ENCODE measurements at regions not wholly inside any gene's neighbourhood (a gene's known extent, or its start where the extent isn't known, plus 50 kb on each side); places are given as distances from the start of the nearest gene placed in this dataset.

DNA sequence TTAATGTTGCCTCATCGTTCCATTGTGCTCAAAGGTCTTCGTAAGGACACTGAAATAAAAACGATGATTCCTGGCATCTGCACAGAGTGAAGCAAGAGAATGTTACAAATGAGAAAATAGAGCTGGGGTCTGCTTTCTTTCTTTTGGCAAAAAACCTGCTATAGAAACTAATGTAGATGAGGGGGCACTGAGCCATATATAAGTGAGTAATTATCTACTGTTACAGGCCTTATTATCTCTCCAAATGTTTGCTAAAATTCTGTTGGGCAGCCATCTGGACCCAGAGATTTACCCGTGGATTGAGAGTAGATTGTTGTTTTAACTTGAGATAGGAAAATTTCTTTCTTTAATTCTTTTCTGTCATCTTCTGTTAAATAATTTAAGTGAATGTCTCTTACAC lies 472.5 kb upstream of the PIK3C3 start:
- Histone ChIP-seq H3K4me3 (no peak overlapping the region), H3K27ac (no peak overlapping the region), H3K4me1 (no peaks in the 10 kb centered on the region), H3K9me3 (no peaks in the 10 kb centered on the region), H3K27me3 (no peaks in the 10 kb centered on the region), H3K36me3 (no peaks in the 10 kb centered on the region)
- DNase-seq = no peak
- ATAC-seq = no peak
- TF ChIP-seq, protein P1, sequence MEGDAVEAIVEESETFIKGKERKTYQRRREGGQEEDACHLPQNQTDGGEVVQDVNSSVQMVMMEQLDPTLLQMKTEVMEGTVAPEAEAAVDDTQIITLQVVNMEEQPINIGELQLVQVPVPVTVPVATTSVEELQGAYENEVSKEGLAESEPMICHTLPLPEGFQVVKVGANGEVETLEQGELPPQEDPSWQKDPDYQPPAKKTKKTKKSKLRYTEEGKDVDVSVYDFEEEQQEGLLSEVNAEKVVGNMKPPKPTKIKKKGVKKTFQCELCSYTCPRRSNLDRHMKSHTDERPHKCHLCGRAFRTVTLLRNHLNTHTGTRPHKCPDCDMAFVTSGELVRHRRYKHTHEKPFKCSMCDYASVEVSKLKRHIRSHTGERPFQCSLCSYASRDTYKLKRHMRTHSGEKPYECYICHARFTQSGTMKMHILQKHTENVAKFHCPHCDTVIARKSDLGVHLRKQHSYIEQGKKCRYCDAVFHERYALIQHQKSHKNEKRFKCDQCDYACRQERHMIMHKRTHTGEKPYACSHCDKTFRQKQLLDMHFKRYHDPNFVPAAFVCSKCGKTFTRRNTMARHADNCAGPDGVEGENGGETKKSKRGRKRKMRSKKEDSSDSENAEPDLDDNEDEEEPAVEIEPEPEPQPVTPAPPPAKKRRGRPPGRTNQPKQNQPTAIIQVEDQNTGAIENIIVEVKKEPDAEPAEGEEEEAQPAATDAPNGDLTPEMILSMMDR (IDR thresholded peaks at IDR 0.05) = no peak
- TF ChIP-seq POLR2A (IDR thresholded peaks at IDR 0.05) = no peak
- 50% methylated on average over 4 of the region's 4 CpGs for WGBS (ENCODE audit: insufficient coverage, low coverage, low lambda C conversion rate, missing lambda C conversion rate)
- intact Hi-C loops (cut with DNase I) = no loop called here

DNA sequence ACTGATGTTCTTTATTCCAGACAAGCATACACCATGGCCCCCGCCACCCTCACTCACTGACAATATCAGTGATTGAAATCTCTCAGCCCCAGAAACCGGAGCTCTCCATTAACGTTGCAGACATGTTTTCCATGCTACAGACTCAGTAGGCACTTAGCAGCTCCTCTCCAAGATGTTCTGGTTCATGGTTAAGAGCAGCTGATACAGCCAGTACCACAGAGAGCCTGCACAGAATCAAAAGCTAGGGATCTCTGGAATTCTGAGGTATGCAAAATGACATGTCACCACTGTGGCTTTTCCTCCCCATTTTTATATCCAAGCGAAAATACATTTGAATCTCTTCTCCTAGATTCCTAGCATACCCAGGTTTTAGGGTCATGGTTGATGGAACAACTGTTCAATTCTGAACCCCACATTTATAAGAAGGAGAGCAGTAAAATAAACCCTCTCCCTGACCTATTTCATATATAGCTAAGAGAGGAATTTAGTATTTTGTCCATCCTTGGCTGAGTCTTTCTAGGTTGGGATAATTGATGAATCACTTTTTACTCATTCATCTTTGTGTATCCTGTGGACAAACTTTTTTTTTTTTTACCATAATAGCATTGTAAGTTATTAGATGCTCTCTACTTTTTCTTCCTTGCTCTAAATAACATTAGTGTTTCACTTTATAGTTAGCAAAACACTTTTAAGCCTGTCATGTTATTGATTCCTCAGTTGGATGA lies 488.4 kb upstream of the PIK3C3 start:
- Histone ChIP-seq H3K4me1 (no peaks in the 10 kb centered on the region), H3K27me3 (no peaks in the 10 kb centered on the region), H3K36me3 (no peaks in the 10 kb centered on the region), H3K27ac (no peak overlapping the region), H3K4me3 (no peak overlapping the region), H3K9me3 (no peaks in the 10 kb centered on the region)
- WGBS (ENCODE audit: insufficient coverage, low coverage, low lambda C conversion rate, missing lambda C conversion rate) = 59% methylated on average over 4 of the region's 4 CpGs
- no peak for DNase-seq
- no peak for TF ChIP-seq POLR2A (IDR thresholded peaks at IDR 0.05)
- TF ChIP-seq, protein P1 (IDR thresholded peaks at IDR 0.05) = no peak
- intact Hi-C loops (cut with DNase I) = no loop called here
- no peak for ATAC-seq

DNA sequence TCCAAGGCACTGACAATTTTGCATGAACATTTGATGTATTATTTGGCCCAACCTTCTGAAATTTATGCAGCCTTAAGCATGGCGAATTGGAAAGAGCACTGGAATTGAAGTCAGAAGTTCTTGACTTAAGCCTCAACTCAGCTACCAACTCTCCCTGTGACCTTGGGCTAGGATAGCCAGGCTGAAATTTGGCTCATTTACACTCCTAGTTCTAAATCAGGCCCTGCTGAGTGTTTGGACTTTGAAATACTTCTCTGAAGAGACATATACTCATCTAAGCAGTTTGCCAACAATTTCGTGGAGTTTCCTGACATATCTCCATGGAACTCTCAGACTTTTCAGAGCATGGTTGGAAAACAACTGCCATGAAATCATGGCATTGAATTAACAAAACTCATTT lies 489.6 kb upstream of the PIK3C3 start:
- WGBS (ENCODE audit: insufficient coverage, low coverage, low lambda C conversion rate, missing lambda C conversion rate) = 45% methylated on average over 2 of the region's 2 CpGs
- no peaks in the 10 kb centered on the region for H3K36me3 ChIP-seq
- no peaks in the 10 kb centered on the region for H3K4me1 ChIP-seq
- no peaks in the 10 kb centered on the region for H3K27me3 ChIP-seq
- DNase-seq (no peak), ATAC-seq (no peak)
- TF ChIP-seq, protein P1 (IDR thresholded peaks at IDR 0.05) = no peak
- TF ChIP-seq POLR2A (IDR thresholded peaks at IDR 0.05) = no peak
- no peak overlapping the region for H3K27ac ChIP-seq
- intact Hi-C loops (cut with DNase I) = no loop called here
- no peak overlapping the region for H3K4me3 ChIP-seq
- H3K9me3 ChIP-seq = no peaks in the 10 kb centered on the region

DNA sequence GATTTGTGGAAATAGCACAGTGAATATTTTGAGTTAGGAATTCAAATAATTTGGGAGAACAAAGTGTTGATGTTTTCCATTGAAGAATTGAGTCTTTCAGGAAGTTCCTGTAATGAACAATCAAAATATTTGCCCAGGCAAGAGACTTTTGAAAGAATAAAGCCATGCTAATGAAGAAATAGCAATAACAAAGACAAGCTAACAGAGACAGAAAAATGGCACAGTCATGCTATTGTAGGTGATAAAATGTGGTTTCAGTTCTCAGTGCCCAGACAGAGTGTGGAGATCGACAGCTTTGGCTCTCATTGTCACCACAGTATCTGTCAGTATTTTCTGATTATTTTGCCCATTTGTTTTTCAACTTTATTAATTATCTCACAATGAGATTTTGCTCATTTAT lies 490.8 kb upstream of the PIK3C3 start:
- 67% methylated on average over 1 of the region's 1 CpG for WGBS (ENCODE audit: insufficient coverage, low coverage, low lambda C conversion rate, missing lambda C conversion rate)
- Histone ChIP-seq H3K27ac (no peak overlapping the region), H3K27me3 (no peaks in the 10 kb centered on the region), H3K9me3 (no peaks in the 10 kb centered on the region), H3K4me3 (no peak overlapping the region), H3K36me3 (no peaks in the 10 kb centered on the region), H3K4me1 (no peaks in the 10 kb centered on the region)
- TF ChIP-seq, protein P1 (IDR thresholded peaks at IDR 0.05) = no peak
- DNase-seq (no peak), ATAC-seq (no peak)
- intact Hi-C loops (cut with DNase I) = no loop called here

DNA sequence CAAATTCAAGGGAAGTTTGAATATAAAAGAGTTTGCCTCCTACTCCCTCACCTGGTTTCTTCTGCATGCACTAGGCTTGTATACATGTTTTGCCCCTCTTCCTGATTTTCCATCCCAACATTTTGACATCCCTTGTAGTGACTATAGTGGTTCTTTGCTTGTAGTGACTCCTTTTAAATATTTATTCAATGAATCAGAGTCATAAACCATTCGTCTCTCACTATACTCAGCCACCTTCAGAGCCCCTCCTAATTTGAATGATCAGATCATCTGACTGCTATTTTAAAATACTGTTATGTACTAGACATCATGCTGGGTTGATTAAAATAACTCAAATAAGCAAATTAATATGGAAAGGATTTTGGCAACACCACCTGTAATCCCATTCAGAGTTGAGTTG lies 492.1 kb upstream of the PIK3C3 start:
- TF ChIP-seq POLR2A (IDR thresholded peaks at IDR 0.05) = no peak
- TF ChIP-seq, protein P1 (IDR thresholded peaks at IDR 0.05) = no peak
- no peaks in the 10 kb centered on the region for H3K4me1 ChIP-seq
- DNase-seq = no peak
- 50% methylated on average over 1 of the region's 1 CpG for WGBS (ENCODE audit: insufficient coverage, low coverage, low lambda C conversion rate, missing lambda C conversion rate)
- ATAC-seq = no peak
- no peaks in the 10 kb centered on the region for H3K9me3 ChIP-seq
- no peaks in the 10 kb centered on the region for H3K36me3 ChIP-seq
- no peak overlapping the region for H3K27ac ChIP-seq
- H3K4me3 ChIP-seq = no peak overlapping the region
- no peaks in the 10 kb centered on the region for H3K27me3 ChIP-seq
- intact Hi-C loops (cut with DNase I) = no loop called here
